ENCODE measurements at regions not wholly inside any gene's neighbourhood (a gene's known extent, or its start where the extent isn't known, plus 50 kb on each side); places are given as distances from the start of the nearest gene placed in this dataset.

GRCh38 chr4:108396900-108397497, 223.4 kb upstream of the RPL34 start (continued):
- TF ChIP-seq, protein P1, sequence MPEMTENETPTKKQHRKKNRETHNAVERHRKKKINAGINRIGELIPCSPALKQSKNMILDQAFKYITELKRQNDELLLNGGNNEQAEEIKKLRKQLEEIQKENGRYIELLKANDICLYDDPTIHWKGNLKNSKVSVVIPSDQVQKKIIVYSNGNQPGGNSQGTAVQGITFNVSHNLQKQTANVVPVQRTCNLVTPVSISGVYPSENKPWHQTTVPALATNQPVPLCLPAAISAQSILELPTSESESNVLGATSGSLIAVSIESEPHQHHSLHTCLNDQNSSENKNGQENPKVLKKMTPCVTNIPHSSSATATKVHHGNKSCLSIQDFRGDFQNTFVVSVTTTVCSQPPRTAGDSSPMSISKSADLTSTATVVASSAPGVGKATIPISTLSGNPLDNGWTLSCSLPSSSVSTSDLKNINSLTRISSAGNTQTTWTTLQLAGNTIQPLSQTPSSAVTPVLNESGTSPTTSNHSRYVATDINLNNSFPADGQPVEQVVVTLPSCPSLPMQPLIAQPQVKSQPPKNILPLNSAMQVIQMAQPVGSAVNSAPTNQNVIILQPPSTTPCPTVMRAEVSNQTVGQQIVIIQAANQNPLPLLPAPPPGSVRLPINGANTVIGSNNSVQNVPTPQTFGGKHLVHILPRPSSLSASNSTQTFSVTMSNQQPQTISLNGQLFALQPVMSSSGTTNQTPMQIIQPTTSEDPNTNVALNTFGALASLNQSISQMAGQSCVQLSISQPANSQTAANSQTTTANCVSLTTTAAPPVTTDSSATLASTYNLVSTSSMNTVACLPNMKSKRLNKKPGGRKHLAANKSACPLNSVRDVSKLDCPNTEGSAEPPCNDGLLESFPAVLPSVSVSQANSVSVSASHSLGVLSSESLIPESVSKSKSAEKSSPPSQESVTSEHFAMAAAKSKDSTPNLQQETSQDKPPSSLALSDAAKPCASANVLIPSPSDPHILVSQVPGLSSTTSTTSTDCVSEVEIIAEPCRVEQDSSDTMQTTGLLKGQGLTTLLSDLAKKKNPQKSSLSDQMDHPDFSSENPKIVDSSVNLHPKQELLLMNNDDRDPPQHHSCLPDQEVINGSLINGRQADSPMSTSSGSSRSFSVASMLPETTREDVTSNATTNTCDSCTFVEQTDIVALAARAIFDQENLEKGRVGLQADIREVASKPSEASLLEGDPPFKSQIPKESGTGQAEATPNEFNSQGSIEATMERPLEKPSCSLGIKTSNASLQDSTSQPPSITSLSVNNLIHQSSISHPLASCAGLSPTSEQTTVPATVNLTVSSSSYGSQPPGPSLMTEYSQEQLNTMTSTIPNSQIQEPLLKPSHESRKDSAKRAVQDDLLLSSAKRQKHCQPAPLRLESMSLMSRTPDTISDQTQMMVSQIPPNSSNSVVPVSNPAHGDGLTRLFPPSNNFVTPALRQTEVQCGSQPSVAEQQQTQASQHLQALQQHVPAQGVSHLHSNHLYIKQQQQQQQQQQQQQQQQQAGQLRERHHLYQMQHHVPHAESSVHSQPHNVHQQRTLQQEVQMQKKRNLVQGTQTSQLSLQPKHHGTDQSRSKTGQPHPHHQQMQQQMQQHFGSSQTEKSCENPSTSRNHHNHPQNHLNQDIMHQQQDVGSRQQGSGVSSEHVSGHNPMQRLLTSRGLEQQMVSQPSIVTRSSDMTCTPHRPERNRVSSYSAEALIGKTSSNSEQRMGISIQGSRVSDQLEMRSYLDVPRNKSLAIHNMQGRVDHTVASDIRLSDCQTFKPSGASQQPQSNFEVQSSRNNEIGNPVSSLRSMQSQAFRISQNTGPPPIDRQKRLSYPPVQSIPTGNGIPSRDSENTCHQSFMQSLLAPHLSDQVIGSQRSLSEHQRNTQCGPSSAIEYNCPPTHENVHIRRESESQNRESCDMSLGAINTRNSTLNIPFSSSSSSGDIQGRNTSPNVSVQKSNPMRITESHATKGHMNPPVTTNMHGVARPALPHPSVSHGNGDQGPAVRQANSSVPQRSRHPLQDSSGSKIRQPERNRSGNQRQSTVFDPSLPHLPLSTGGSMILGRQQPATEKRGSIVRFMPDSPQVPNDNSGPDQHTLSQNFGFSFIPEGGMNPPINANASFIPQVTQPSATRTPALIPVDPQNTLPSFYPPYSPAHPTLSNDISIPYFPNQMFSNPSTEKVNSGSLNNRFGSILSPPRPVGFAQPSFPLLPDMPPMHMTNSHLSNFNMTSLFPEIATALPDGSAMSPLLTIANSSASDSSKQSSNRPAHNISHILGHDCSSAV (CRISPR knock-in tag; IDR thresholded peaks at IDR 0.05; ENCODE audit: borderline replicate concordance): no peak
- TF ChIP-seq ZFP36L2 (CRISPR knock-in tag; IDR thresholded peaks at IDR 0.05) (no peak), ZNF746 (CRISPR knock-in tag; IDR thresholded peaks at IDR 0.05) (no peak)

- FAIRE-seq (no peak), DNase-seq (ENCODE audit: low spot score) (no peak), ATAC-seq (no peak)
- Histone ChIP-seq H4K20me1 (ENCODE audit: insufficient read depth, low read length) (no peaks in the 10 kb centered on the region), H3K79me2 (ENCODE audit: insufficient read depth, low read length) (no peaks in the 10 kb centered on the region), H3K4me3 (replicated peaks in 1 of 3; ENCODE audit: insufficient read depth in 1 of 3, low read depth in 2 of 3, low read length in 3 of 3) (no peak overlapping the region), H3K4me1 (ENCODE audit: insufficient read depth, low read length) (no peaks in the 10 kb centered on the region), H3K27me3 (ENCODE audit: control insufficient read depth in 1 of 2, insufficient read depth in 2 of 2, low read length in 2 of 2) (peaks cover 0 to 7% of the 10 kb centered on the region in 2 experiments; a peak in 1 of 5 replicates), H3K27ac (ENCODE audit: extremely low read length, insufficient read depth, low read length) (no peak overlapping the region), H3K9me3 (ENCODE audit: low read length) (no peaks in the 10 kb centered on the region), H3K9ac (ENCODE audit: insufficient read depth, low read depth, low read length) (no peak overlapping the region), H2AFZ (ENCODE audit: low read length) (no peak overlapping the region), H3K36me3 (replicated peaks in 1 of 2; ENCODE audit: control insufficient read depth in 1 of 2, insufficient read depth in 2 of 2, low read length in 2 of 2) (no peaks in the 10 kb centered on the region), H3K4me2 (ENCODE audit: low read depth, low read length) (no peak overlapping the region)
- ChIA-PET CTCF (ENCODE audit: low intra/inter-chr PET ratio, low total read pairs) (no interaction called here), POLR2A (no interaction called here)
- in situ Hi-C loops (cut with HindIII; ENCODE audit: extremely low pct_ligation_motif_present, low pct_unique_long_range_greater_than_20kb): no loop called here
- intact Hi-C loops (cut with micrococcal nuclease; ENCODE audit: unreplicated experiment): no loop called here
- BruUV-seq (replicated peaks): no TSS peak
- TF ChIP-seq HNF4A (CRISPR knock-in tag; IDR thresholded peaks at IDR 0.05) (no peak), SRSF4 (IDR thresholded peaks at IDR 0.05; ENCODE audit: low read depth, low read length, poor library complexity, severe bottlenecking) (no peak), AKNA (CRISPR knock-in tag; IDR thresholded peaks at IDR 0.05; ENCODE audit: borderline replicate concordance) (no peak), ZNF260 (CRISPR knock-in tag; IDR thresholded peaks at IDR 0.05; ENCODE audit: borderline replicate concordance, low read depth) (no peak), ZNF678 (CRISPR knock-in tag; IDR thresholded peaks at IDR 0.05) (no peak), SMAD1 (CRISPR knock-in tag; IDR thresholded peaks at IDR 0.05; ENCODE audit: borderline replicate concordance, low read depth) (no peak), PITX1 (CRISPR knock-in tag; IDR thresholded peaks at IDR 0.05) (no peak)
Observed at GRCh38 chr4:108395786-108396185, 224.6 kb upstream of the RPL34 start.
